Heart left ventricle (tissue), 16 donors: ENCODE measurements at regions not wholly inside any gene's neighbourhood (a gene's known extent, or its start where the extent isn't known, plus 50 kb on each side); places are given as distances from the start of the nearest gene placed in this dataset.

Source experiments
- ATAC-seq, 4 donors: fragments of 200-7000 bp; cut with Tn5 transposase; one replicate each; pipeline ENCODE4 v1.9.1; 2020 to 2022; ENCODE audit warnings: moderate library complexity in 4 of 4, mild to moderate bottlenecking in 3 of 4, moderate number of reproducible peaks in 1 of 4
- DNase-seq, 5 donors: peaks; one replicate each; pipeline ENCODE4 v3.0.0-alpha.2; 2020
- H3K27ac ChIP-seq, 12 donors: fragments of 200-600 bp; sonication (generic) in 4 of 12; one replicate each; pipeline versions ENCODE4 v1.5.0 to v1.8.0; 2016 to 2022; ENCODE audit warnings: mild to moderate bottlenecking in 2 of 12
- H3K27me3 ChIP-seq, 9 donors: fragments of 200-600 bp; sonication (generic) in 2 of 9; one replicate each; pipeline versions ENCODE4 v1.5.1 to v1.8.0; 2016 to 2022; ENCODE audit warnings: mild to moderate bottlenecking in 3 of 9
- H3K36me3 ChIP-seq, 9 donors: fragments of 200-600 bp; sonication (generic) in 2 of 9; one replicate each; pipeline versions ENCODE4 v1.5.0 to v1.8.0; 2018 to 2022; ENCODE audit warnings: mild to moderate bottlenecking in 2 of 9
- H3K4me1 ChIP-seq, 12 donors: fragments of 200-600 bp; sonication (generic) in 4 of 12; one replicate each; pipeline versions ENCODE4 v1.5.0 to v1.8.0; 2016 to 2022; ENCODE audit warnings: mild to moderate bottlenecking in 3 of 12
- H3K4me3 ChIP-seq, 12 donors: fragments of 200-600 bp; sonication (generic) in 4 of 12; one replicate each; pipeline versions ENCODE4 v1.5.0 to v1.8.0; 2017 to 2022; ENCODE audit warnings: mild to moderate bottlenecking in 9 of 12, moderate library complexity in 4 of 12
- H3K9me3 ChIP-seq, 12 donors: fragments of 200-600 bp; sonication (generic) in 4 of 12; one replicate each; pipeline versions ENCODE4 v1.5.0 to v1.8.0; 2016 to 2022; ENCODE audit warnings: mild to moderate bottlenecking in 1 of 12
- POLR2A ChIP-seq, 2 donors: fragments of 450-650 bp; IDR thresholded peaks; one replicate each; pipeline ENCODE4 v1.6.1; 2017; ENCODE audit warnings: antibody characterized with exemption in 2 of 2, mild to moderate bottlenecking in 2 of 2, moderate library complexity in 2 of 2
- WGBS, 4 donors: extraction: QIAGEN DNeasy Blood & Tissue Kit in 2 of 4; methylation state at CpG; one replicate each; pipeline versions ENCODE4 v1.1.5 to v1.1.7; 2013 to 2018; 5-methylcytosine and 5-hydroxymethylcytosine counted together
- intact Hi-C, 10 donors: fragments of 100-400 bp; cut with DNase I; formaldehyde crosslinking; loops; one replicate each; pipeline versions ENCODE4 v1.11.1 to v1.14.2; 2022
- TF ChIP-seq, protein P1 (sequence below), 12 donors: fragments of 200-600 bp; sonication (generic) in 4 of 12; IDR thresholded peaks; one replicate each; pipeline versions ENCODE4 v1.5.0 to v1.8.0; 2018 to 2022; ENCODE audit warnings: antibody characterized with exemption in 12 of 12, mild to moderate bottlenecking in 5 of 12
- donor health status: ischemic (EF 13 %, LVEDD 7.1; RV severe dilation, severe dysfunction).
- donor health status: healthy with polysubstance abuse.
- donor health status: DM: no; HTN: yes; CAD: no.
- donor health status: DM: no; HTN: no; CAD: no.
- donor health status: ischemic (EF 25% LVEDD 6.9; RV normal size, moderate dysfunction).
- donor health status: ischemic (EF 25% LVEDD 5.7; RV mildly dilated, moderate dysfunction).
- donor health status: healthy.
- donor health status: DM: yes; HTN: yes; CAD: no.
- donor health status: ischemic (EF 35%, LVEDD 5.7; RV mildly dilated, moderate dysfunction).
- donor health status: nonischemic (EF 11% LVEDD 7.7; RV severe dilation, severe dysfunction).
- donor health status: DM: yes; HTN: yes; CAD: no.
- donor health status: PGD.
- donor health status: ischemic (EF 29% LVEDD 5.4; RV normal size, mild dysfunction).
- donor health status: nonischemic (EF 23%, LVEDD 6.1; RV moderate dilation, normal function).

GRCh38 chr5:96522635-96523355, 89.7 kb upstream of the PCSK1 start:
- H3K27ac ChIP-seq: no peak overlapping the region
- intact Hi-C loops: no loop called here
- H3K4me1 ChIP-seq: no peaks in the 10 kb centered on the region
- DNase-seq (no peak), ATAC-seq (no peak)
- no peaks in the 10 kb centered on the region for H3K27me3 ChIP-seq
- no peak for TF ChIP-seq POLR2A (IDR thresholded peaks at IDR 0.05)
- TF ChIP-seq, protein P1, sequence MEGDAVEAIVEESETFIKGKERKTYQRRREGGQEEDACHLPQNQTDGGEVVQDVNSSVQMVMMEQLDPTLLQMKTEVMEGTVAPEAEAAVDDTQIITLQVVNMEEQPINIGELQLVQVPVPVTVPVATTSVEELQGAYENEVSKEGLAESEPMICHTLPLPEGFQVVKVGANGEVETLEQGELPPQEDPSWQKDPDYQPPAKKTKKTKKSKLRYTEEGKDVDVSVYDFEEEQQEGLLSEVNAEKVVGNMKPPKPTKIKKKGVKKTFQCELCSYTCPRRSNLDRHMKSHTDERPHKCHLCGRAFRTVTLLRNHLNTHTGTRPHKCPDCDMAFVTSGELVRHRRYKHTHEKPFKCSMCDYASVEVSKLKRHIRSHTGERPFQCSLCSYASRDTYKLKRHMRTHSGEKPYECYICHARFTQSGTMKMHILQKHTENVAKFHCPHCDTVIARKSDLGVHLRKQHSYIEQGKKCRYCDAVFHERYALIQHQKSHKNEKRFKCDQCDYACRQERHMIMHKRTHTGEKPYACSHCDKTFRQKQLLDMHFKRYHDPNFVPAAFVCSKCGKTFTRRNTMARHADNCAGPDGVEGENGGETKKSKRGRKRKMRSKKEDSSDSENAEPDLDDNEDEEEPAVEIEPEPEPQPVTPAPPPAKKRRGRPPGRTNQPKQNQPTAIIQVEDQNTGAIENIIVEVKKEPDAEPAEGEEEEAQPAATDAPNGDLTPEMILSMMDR (IDR thresholded peaks at IDR 0.05): no peak
- H3K4me3 ChIP-seq: no peak overlapping the region
- H3K9me3 ChIP-seq: no peaks in the 10 kb centered on the region
- 55 to 62% (median 58%) methylated on average over 7 of the region's 7 CpGs for WGBS, 4 donors
- H3K36me3 ChIP-seq: no peaks in the 10 kb centered on the region

GRCh38 chr5:96527768-96528661, 95.0 kb upstream of the PCSK1 start:
- intact Hi-C loops: no loop called here
- Histone ChIP-seq H3K4me1 (peaks cover 0 to 4% (median 0%) of the 10 kb centered on the region in 12 donors), H3K9me3 (no peaks in the 10 kb centered on the region), H3K4me3 (no peak overlapping the region), H3K27ac (no peak overlapping the region), H3K36me3 (no peaks in the 10 kb centered on the region), H3K27me3 (no peaks in the 10 kb centered on the region)
- ATAC-seq: no peak
- no peak for TF ChIP-seq POLR2A (IDR thresholded peaks at IDR 0.05)
- TF ChIP-seq, protein P1 (IDR thresholded peaks at IDR 0.05): no peak
- DNase-seq: no peak
- 73 to 91% (median 85%) methylated on average over 1 of the region's 1 CpG for WGBS, 4 donors

DNA sequence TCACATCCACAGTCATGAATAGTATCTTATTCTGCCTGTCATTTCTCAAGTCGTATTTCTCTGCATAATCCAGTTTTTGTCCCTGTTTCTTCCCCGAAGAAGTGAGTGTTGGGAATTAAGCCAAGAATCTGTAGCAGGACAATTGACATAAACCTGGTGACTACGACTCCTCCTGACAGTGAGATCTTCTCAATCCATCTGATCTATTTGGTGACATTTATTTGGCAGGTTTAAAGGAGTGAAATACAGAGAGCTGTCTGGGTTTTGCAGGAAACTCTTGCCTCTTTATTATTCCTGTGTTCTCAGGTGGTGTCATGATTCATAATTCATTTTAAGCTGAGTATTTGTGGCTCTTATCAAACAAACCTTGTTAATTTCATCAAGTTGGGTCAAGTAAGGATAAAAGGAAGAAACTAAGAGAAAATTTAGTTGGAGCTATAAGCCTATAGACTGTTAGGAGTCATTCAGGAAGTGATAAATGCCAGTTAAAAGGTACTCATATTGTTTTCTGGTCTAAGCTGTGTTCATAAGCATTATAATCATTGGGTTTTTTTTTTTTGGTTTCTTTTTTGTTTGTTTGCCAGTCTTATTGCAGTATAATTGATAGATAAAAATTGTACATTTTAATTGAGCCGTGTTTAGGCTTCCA, 95.9 kb upstream of the PCSK1 start:
- Histone ChIP-seq H3K9me3 (no peaks in the 10 kb centered on the region), H3K4me3 (no peak overlapping the region), H3K36me3 (no peaks in the 10 kb centered on the region), H3K4me1 (peaks cover 0 to 4% (median 0%) of the 10 kb centered on the region in 12 donors), H3K27ac (no peak overlapping the region), H3K27me3 (no peaks in the 10 kb centered on the region)
- ATAC-seq (no peak), DNase-seq (no peak)
- intact Hi-C loops: no loop called here
- no peak for TF ChIP-seq POLR2A (IDR thresholded peaks at IDR 0.05)
- TF ChIP-seq, protein P1 (IDR thresholded peaks at IDR 0.05): no peak
- WGBS, 4 donors: 24 to 44% (median 32%) methylated on average over 4 of the region's 4 CpGs

GRCh38 chr5:96529559-96529958, 96.5 kb upstream of the PCSK1 start:
- intact Hi-C loops: no loop called here
- no peaks in the 10 kb centered on the region for H3K36me3 ChIP-seq
- 62 to 76% (median 64%) methylated on average over 6 of the region's 6 CpGs for WGBS, 4 donors
- TF ChIP-seq POLR2A (IDR thresholded peaks at IDR 0.05): no peak
- TF ChIP-seq, protein P1 (IDR thresholded peaks at IDR 0.05): no peak
- peaks cover 0 to 4% (median 0%) of the 10 kb centered on the region in 12 donors for H3K4me1 ChIP-seq
- H3K9me3 ChIP-seq: no peaks in the 10 kb centered on the region
- no peak for DNase-seq
- ATAC-seq: no peak
- no peaks in the 10 kb centered on the region for H3K27me3 ChIP-seq
- H3K4me3 ChIP-seq: no peak overlapping the region
- no peak overlapping the region for H3K27ac ChIP-seq
